HepG2 (cell line): ENCODE measurements at regions not wholly inside any gene's neighbourhood (a gene's known extent, or its start where the extent isn't known, plus 50 kb on each side); places are given as distances from the start of the nearest gene placed in this dataset.

Experiments
- ATAC-seq: fragments of 200-7000 bp; cut with Tn5 transposase; 3 replicates; pipeline ENCODE4 v1.9.1; 2020; ENCODE audit warnings: mild to moderate bottlenecking, moderate library complexity
- BruUV-seq: library from RNA; stranded (reverse); fragments of 400-500 nt; replicated peaks from 2 replicates; lab custom pipeline; 2021; lab: Mats Ljungman, UMichigan
- CTCF ChIA-PET: fragments of 300-600 bp; formaldehyde crosslinking; extraction: SDS; loops from one replicate; lab custom pipeline; 2021; ENCODE audit warnings: low total read pairs, inconsistent platforms, low intra/inter-chr PET ratio; lab: Yijun Ruan, JAX
- POLR2A ChIA-PET: fragments of 350-600 bp; sonication (Branson Sonifier 250); formaldehyde crosslinking; loops from one replicate; lab custom pipeline; 2020; ENCODE audit warnings: antibody characterized with exemption, inconsistent platforms; lab: Yijun Ruan, JAX
- DNase-seq: peaks from one replicate; pipeline ENCODE4 v3.0.0-alpha.2; 2015; ENCODE audit warnings: low spot score
- FAIRE-seq: peaks from 3 replicates; lab custom pipeline; 2011; peaks lifted over from hg19 to GRCh38; lab: Jason Lieb, UNC
- H2AFZ ChIP-seq: one replicate; pipeline ENCODE4 v1.6.1; 2011; ENCODE audit warnings: low read length, inconsistent platforms
- H3K27ac ChIP-seq: fragments of 300-600 bp; 3 replicates; pipeline ENCODE4 v1.8.0; 2011; ENCODE audit warnings: mixed run types, mild to moderate bottlenecking, mixed read lengths, low read length, inconsistent platforms; ENCODE audit not compliant: insufficient read depth; ENCODE audit errors: extremely low read length
- H3K27me3 ChIP-seq, 2 experiments: fragments of 200-600 bp in 1 of 2; 2 replicates in 1 of 2; 3 replicates in 1 of 2; pipeline versions ENCODE4 v1.6.0 to v1.8.0; 2011; ENCODE audit warnings: low read length in 2 of 2, mild to moderate bottlenecking in 2 of 2, moderate library complexity in 2 of 2, inconsistent platforms in 1 of 2; ENCODE audit not compliant: insufficient read depth in 2 of 2, control insufficient read depth in 1 of 2
- H3K36me3 ChIP-seq, 2 experiments: fragments of 200-600 bp in 1 of 2; replicated peaks in 1 of 2; 2 replicates in 1 of 2; 3 replicates in 1 of 2; pipeline versions ENCODE4 v1.5.1 to v1.8.0; 2011; ENCODE audit warnings: low read length in 2 of 2, inconsistent platforms in 1 of 2; ENCODE audit not compliant: insufficient read depth in 2 of 2, control insufficient read depth in 1 of 2
- H3K4me1 ChIP-seq: 2 replicates; pipeline ENCODE4 v1.5.1; 2012; ENCODE audit warnings: low read length, inconsistent platforms; ENCODE audit not compliant: insufficient read depth
- H3K4me2 ChIP-seq: 2 replicates; pipeline ENCODE4 v1.6.0; 2011; ENCODE audit warnings: low read depth, low read length, inconsistent platforms
- H3K4me3 ChIP-seq, 3 experiments: fragments of 200-600 bp in 1 of 3; sonication (generic), shearing (Covaris generic) in 1 of 3; replicated peaks in 1 of 3; 2 replicates each; pipeline ENCODE4 v1.5.1; 2011 to 2016; ENCODE audit warnings: low read length in 3 of 3, inconsistent platforms in 2 of 3, low read depth in 2 of 3, mild to moderate bottlenecking in 2 of 3, control low read depth in 1 of 3, mixed read lengths in 1 of 3; ENCODE audit not compliant: insufficient read depth in 1 of 3
- H3K79me2 ChIP-seq: one replicate; pipeline ENCODE4 v1.6.1; 2011; ENCODE audit warnings: low read length, inconsistent platforms; ENCODE audit not compliant: insufficient read depth
- H3K9ac ChIP-seq: 2 replicates; pipeline ENCODE4 v1.6.0; 2011; ENCODE audit warnings: mild to moderate bottlenecking, low read depth, low read length, inconsistent platforms; ENCODE audit not compliant: insufficient read depth
- H3K9me3 ChIP-seq: 2 replicates; pipeline ENCODE4 v1.5.1; 2012; ENCODE audit warnings: mild to moderate bottlenecking, low read length
- H4K20me1 ChIP-seq: 2 replicates; pipeline ENCODE4 v1.6.0; 2011; ENCODE audit warnings: inconsistent platforms, mild to moderate bottlenecking, low read length, moderate library complexity; ENCODE audit not compliant: insufficient read depth
- ARID5B ChIP-seq: IDR thresholded peaks from 2 replicates; pipeline ENCODE4 v1.4.0; 2020; ENCODE audit warnings: mild to moderate bottlenecking, missing genetic modification reagents
- FOXJ3 ChIP-seq: sonication (generic); formaldehyde crosslinking; IDR thresholded peaks from 2 replicates; pipeline ENCODE4 v1.4.0; 2020; ENCODE audit warnings: missing genetic modification reagents, mild to moderate bottlenecking, borderline replicate concordance
- NKX3-1 ChIP-seq: sonication (generic); formaldehyde crosslinking; IDR thresholded peaks from 2 replicates; pipeline ENCODE4 v1.5.0; 2020; ENCODE audit warnings: missing genetic modification reagents
- PHF20 ChIP-seq: sonication (generic); formaldehyde crosslinking; IDR thresholded peaks from 2 replicates; pipeline ENCODE4 v1.5.0; 2020; ENCODE audit warnings: mild to moderate bottlenecking, missing genetic modification reagents
- RFXANK ChIP-seq: IDR thresholded peaks from 2 replicates; pipeline ENCODE4 v1.6.1; 2016
- SALL1 ChIP-seq: sonication (generic); formaldehyde crosslinking; IDR thresholded peaks from 2 replicates; pipeline ENCODE4 v1.8.0; 2022; ENCODE audit warnings: mild to moderate bottlenecking, missing genetic modification reagents
- ZNF703 ChIP-seq: sonication (generic); formaldehyde crosslinking; IDR thresholded peaks from 2 replicates; pipeline ENCODE4 v1.5.1; 2020; ENCODE audit warnings: missing genetic modification reagents, mild to moderate bottlenecking, moderate library complexity, borderline replicate concordance
- ZNF841 ChIP-seq: sonication (generic); formaldehyde crosslinking; IDR thresholded peaks from 2 replicates; pipeline ENCODE4 v1.8.1; 2023; ENCODE audit warnings: missing genetic modification reagents, borderline replicate concordance
- WGBS: methylation state at CpG from one replicate; pipeline ENCODE4 v1.1.6; 2017; ENCODE audit warnings: low lambda C conversion rate; 5-methylcytosine and 5-hydroxymethylcytosine counted together
- in situ Hi-C: cut with HindIII; loops from 2 replicates; pipeline ENCODE4 v1.10.0; 2017; ENCODE audit warnings: low pct_unique_long_range_greater_than_20kb; ENCODE audit not compliant: extremely low pct_ligation_motif_present
- intact Hi-C: fragments of 100-400 bp; cut with micrococcal nuclease; formaldehyde crosslinking; loops from one replicate; pipeline ENCODE4 v1.10.0; 2022; ENCODE audit not compliant: unreplicated experiment

- TF ChIP-seq ARID5B, result no peak
- TF ChIP-seq ZNF703 (CRISPR knock-in tag), result no peak
- no peak for TF ChIP-seq NKX3-1 (CRISPR knock-in tag)
- TF ChIP-seq PHF20, result no peak
- no peak for TF ChIP-seq RFXANK (CRISPR knock-in tag)
- no peak for TF ChIP-seq SALL1 (CRISPR knock-in tag)
- TF ChIP-seq ZNF841 (CRISPR knock-in tag), result no peak
- TF ChIP-seq FOXJ3 (CRISPR knock-in tag), result no peak
- in situ Hi-C loops (no loop called here), intact Hi-C loops (no loop called here)
- DNase-seq (no peak), FAIRE-seq (no peak), ATAC-seq (no peak)
- Histone ChIP-seq H3K4me3 (no peak overlapping the region), H3K4me2 (no peak overlapping the region), H3K9me3 (no peaks in the 10 kb centered on the region), H3K9ac (no peak overlapping the region), H3K27me3 (no peaks in the 10 kb centered on the region), H3K27ac (no peak overlapping the region), H3K36me3 (no peaks in the 10 kb centered on the region), H3K79me2 (no peaks in the 10 kb centered on the region), H3K4me1 (peaks cover 27% of the 10 kb centered on the region), H2AFZ (no peak overlapping the region), H4K20me1 (no peaks in the 10 kb centered on the region)
- ChIA-PET POLR2A (no interaction called here), CTCF (no interaction called here)
- 94% methylated on average over 9 of the region's 9 CpGs for WGBS
- BruUV-seq, result no TSS peak
Observed at GRCh38 chr5:38135486-38136039, 122.8 kb upstream of the EGFLAM start.
